ENCODE measurements at regions not wholly inside any gene's neighbourhood (a gene's known extent, or its start where the extent isn't known, plus 50 kb on each side); places are given as distances from the start of the nearest gene placed in this dataset.

DNA sequence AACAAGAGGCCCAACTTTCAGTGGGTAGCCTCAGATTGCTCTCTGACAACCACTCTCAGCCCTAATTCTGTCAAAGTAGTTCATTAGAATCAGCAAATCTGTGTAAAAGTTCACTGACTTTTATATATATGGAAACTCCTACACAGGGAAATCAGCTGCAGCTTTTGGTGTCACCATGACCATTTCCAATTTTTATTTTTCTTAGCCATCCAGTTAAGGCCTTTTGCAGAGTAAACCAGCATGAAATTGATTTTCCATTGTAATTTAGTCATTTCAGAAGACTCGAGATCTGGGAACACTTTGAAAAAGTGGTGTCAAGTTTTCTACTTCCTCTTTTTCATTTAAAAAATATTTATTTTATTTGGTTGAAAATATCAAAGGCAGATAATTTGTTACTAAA is 263.2 kb downstream of the TMEM182 start:
- no peak for DNase-seq (ENCODE audit: low read depth in 2 of 2)
- Histone ChIP-seq H3K9me3 (ENCODE audit: control insufficient read depth, insufficient read depth, low read depth, low read length) (no peaks in the 10 kb centered on the region), H3K4me2 (ENCODE audit: extremely low read depth, insufficient read depth, low read length) (no peak overlapping the region), H3K79me2 (ENCODE audit: control insufficient read depth, insufficient read depth, low read length) (no peaks in the 10 kb centered on the region), H3K27ac (ENCODE audit: insufficient read depth, low read length) (no peak overlapping the region), H3K9ac (ENCODE audit: insufficient read depth, low read length) (no peak overlapping the region), H3K36me3 (ENCODE audit: control insufficient read depth, insufficient read depth, low read length) (no peaks in the 10 kb centered on the region), H3K4me1 (ENCODE audit: control insufficient read depth, extremely low read depth, insufficient read depth, low read length) (no peaks in the 10 kb centered on the region), H3K4me3 (replicated peaks in 1 of 4; ENCODE audit: control extremely low read depth in 1 of 4, insufficient read depth in 1 of 4, low read depth in 3 of 4, low read length in 4 of 4) (no peak overlapping the region), H2AFZ (ENCODE audit: low read length) (no peak overlapping the region), H4K20me1 (ENCODE audit: control insufficient read depth, extremely low read depth, insufficient read depth, low read length) (no peaks in the 10 kb centered on the region), H3K27me3 (ENCODE audit: control insufficient read depth, insufficient read depth, low read length) (no peaks in the 10 kb centered on the region)
- TF ChIP-seq, protein P1, sequence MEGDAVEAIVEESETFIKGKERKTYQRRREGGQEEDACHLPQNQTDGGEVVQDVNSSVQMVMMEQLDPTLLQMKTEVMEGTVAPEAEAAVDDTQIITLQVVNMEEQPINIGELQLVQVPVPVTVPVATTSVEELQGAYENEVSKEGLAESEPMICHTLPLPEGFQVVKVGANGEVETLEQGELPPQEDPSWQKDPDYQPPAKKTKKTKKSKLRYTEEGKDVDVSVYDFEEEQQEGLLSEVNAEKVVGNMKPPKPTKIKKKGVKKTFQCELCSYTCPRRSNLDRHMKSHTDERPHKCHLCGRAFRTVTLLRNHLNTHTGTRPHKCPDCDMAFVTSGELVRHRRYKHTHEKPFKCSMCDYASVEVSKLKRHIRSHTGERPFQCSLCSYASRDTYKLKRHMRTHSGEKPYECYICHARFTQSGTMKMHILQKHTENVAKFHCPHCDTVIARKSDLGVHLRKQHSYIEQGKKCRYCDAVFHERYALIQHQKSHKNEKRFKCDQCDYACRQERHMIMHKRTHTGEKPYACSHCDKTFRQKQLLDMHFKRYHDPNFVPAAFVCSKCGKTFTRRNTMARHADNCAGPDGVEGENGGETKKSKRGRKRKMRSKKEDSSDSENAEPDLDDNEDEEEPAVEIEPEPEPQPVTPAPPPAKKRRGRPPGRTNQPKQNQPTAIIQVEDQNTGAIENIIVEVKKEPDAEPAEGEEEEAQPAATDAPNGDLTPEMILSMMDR (conservative IDR thresholded peaks at IDR 0.05 in 1 of 2, IDR thresholded peaks at IDR 0.05 in 1 of 2; ENCODE audit: low read depth in 1 of 2, low read length in 2 of 2): no peak
- no peak for TF ChIP-seq EZH2 (IDR thresholded peaks at IDR 0.05; ENCODE audit: low read length, missing control alignments)

DNA sequence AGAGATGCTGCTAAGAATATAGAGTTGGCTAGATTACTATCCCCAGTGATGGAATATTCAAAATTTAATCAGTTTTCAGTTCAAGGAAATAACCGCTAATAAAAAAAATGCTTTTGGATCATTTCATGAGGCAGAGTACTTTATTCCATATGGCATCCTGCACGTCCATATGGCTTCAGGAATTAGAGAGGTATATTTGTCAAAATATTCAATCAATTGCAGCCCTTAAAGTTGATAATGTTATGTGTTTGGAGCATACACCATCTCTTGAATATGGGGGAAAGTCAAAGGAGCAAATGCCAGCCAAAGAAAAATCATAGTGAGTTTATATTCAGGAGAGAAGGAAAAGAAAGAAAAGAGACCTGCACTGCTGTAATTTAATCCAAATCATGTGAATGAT is 266.4 kb downstream of the TMEM182 start:
- Histone ChIP-seq H3K4me2 (ENCODE audit: extremely low read depth, insufficient read depth, low read length) (no peak overlapping the region), H3K36me3 (ENCODE audit: control insufficient read depth, insufficient read depth, low read length) (no peaks in the 10 kb centered on the region), H4K20me1 (ENCODE audit: control insufficient read depth, extremely low read depth, insufficient read depth, low read length) (no peaks in the 10 kb centered on the region), H3K4me1 (ENCODE audit: control insufficient read depth, extremely low read depth, insufficient read depth, low read length) (no peaks in the 10 kb centered on the region), H3K4me3 (replicated peaks in 1 of 4; ENCODE audit: control extremely low read depth in 1 of 4, insufficient read depth in 1 of 4, low read depth in 3 of 4, low read length in 4 of 4) (no peak overlapping the region), H3K79me2 (ENCODE audit: control insufficient read depth, insufficient read depth, low read length) (no peaks in the 10 kb centered on the region), H3K27me3 (ENCODE audit: control insufficient read depth, insufficient read depth, low read length) (no peaks in the 10 kb centered on the region), H3K27ac (ENCODE audit: insufficient read depth, low read length) (no peak overlapping the region), H2AFZ (ENCODE audit: low read length) (no peak overlapping the region), H3K9ac (ENCODE audit: insufficient read depth, low read length) (no peak overlapping the region), H3K9me3 (ENCODE audit: control insufficient read depth, insufficient read depth, low read depth, low read length) (no peaks in the 10 kb centered on the region)
- no peak for DNase-seq (ENCODE audit: low read depth in 2 of 2)
- TF ChIP-seq, protein P1 (conservative IDR thresholded peaks at IDR 0.05 in 1 of 2, IDR thresholded peaks at IDR 0.05 in 1 of 2; ENCODE audit: low read depth in 1 of 2, low read length in 2 of 2): no peak
- TF ChIP-seq EZH2 (IDR thresholded peaks at IDR 0.05; ENCODE audit: low read length, missing control alignments): no peak

Data from fibroblast of lung (primary cell).